Parathyroid adenoma (tissue), 2 donors: ENCODE measurements at regions not wholly inside any gene's neighbourhood (a gene's known extent, or its start where the extent isn't known, plus 50 kb on each side); places are given as distances from the start of the nearest gene placed in this dataset.

ENCODE experiments used
- H2AFZ ChIP-seq: fragments of 300-600 bp; sonication (generic); one replicate; pipeline ENCODE4 v1.7.0; 2017; ENCODE audit warnings: antibody characterized with exemption, mild to moderate bottlenecking
- H3K27ac ChIP-seq: fragments of 300-600 bp; sonication (generic); one replicate; pipeline ENCODE4 v1.7.0; 2017
- H3K27me3 ChIP-seq: fragments of 300-600 bp; sonication (generic); one replicate; pipeline ENCODE4 v1.7.0; 2017; ENCODE audit warnings: low read length; ENCODE audit not compliant: control insufficient read depth, insufficient read depth
- H3K36me3 ChIP-seq: fragments of 300-600 bp; sonication (generic); one replicate; pipeline ENCODE4 v1.7.0; 2017; ENCODE audit warnings: low read length; ENCODE audit not compliant: control insufficient read depth, insufficient read depth
- H3K4me1 ChIP-seq: fragments of 300-600 bp; sonication (generic); one replicate; pipeline ENCODE4 v1.7.0; 2017; ENCODE audit warnings: control low read depth
- H3K4me2 ChIP-seq: fragments of 300-600 bp; sonication (generic); one replicate; pipeline ENCODE4 v1.7.0; 2017; ENCODE audit warnings: low read length
- H3K4me3 ChIP-seq: fragments of 300-600 bp; sonication (generic); one replicate; pipeline ENCODE4 v1.7.0; 2017; ENCODE audit warnings: low read depth, low read length
- H3K79me2 ChIP-seq: fragments of 300-600 bp; sonication (generic); one replicate; pipeline ENCODE4 v1.7.0; 2017; ENCODE audit warnings: control low read depth
- H3K9ac ChIP-seq: fragments of 300-600 bp; sonication (generic); one replicate; pipeline ENCODE4 v1.7.0; 2017; ENCODE audit warnings: mild to moderate bottlenecking
- H3K9me3 ChIP-seq: fragments of 300-600 bp; sonication (generic); one replicate; pipeline ENCODE4 v1.7.0; 2017; ENCODE audit warnings: low read length; ENCODE audit not compliant: control insufficient read depth
- CTCF ChIP-seq: fragments of 300-600 bp; sonication (generic); IDR thresholded peaks from one replicate; pipeline ENCODE4 v1.7.0; 2017; ENCODE audit warnings: antibody characterized with exemption, mild to moderate bottlenecking
- donor health status: primary hyperparathyroidism.

DNA sequence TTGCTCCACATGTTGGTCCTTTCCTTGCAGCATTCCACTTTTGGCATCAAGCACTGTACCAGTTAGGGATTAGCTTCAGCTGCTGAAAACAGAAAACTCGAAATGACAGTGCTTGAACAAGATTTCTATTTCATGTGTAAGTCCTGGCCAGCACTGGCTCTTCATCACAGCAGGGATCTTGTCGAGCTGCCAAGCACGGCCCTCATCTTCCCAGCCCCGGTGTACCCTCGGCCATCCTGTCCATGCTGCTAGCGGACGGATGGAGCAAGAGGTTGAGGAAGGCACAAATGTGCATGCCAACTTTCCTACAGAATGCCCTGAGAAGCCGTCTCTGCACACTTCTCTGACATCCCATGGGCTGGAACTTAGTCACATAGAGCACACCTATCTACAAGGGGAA, 130.6 kb downstream of the TENT4A start:
- Histone ChIP-seq H3K4me2 (no peak overlapping the region), H2AFZ (no peak overlapping the region), H3K36me3 (no peaks in the 10 kb centered on the region), H3K79me2 (no peaks in the 10 kb centered on the region), H3K4me3 (no peak overlapping the region), H3K9ac (no peak overlapping the region), H3K4me1 (no peaks in the 10 kb centered on the region), H3K27me3 (no peaks in the 10 kb centered on the region), H3K27ac (no peak overlapping the region), H3K9me3 (no peaks in the 10 kb centered on the region)
- TF ChIP-seq CTCF, result no peak

GRCh38 chr5:6845856-6846255, 132.6 kb downstream of the TENT4A start:
- Histone ChIP-seq H3K9me3 (no peaks in the 10 kb centered on the region), H3K79me2 (no peaks in the 10 kb centered on the region), H3K4me1 (no peaks in the 10 kb centered on the region), H3K36me3 (no peaks in the 10 kb centered on the region), H2AFZ (no peak overlapping the region), H3K27me3 (no peaks in the 10 kb centered on the region), H3K9ac (no peak overlapping the region), H3K4me2 (no peak overlapping the region), H3K4me3 (no peak overlapping the region), H3K27ac (no peak overlapping the region)
- TF ChIP-seq CTCF, result no peak

DNA sequence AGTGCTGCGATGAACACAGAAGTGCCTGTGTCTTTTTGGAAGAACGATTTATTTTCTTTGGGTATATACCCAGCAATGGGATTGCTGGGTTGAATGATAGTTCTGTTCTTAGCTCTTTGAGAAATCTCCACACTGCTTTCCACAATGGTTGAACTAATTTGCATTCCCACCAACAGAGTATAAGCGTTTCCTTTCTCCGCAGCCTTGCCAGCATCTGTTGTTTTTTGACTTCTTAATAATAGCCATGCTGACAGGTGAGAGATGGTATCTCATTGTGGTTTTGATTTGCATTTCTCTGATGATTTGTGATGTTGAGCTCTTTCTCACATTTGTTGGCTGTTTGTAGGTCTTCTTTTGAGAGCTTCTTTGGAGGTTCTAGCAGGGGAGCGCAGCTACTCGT, 134.6 kb downstream of the TENT4A start:
- Histone ChIP-seq H3K9me3 (no peaks in the 10 kb centered on the region), H2AFZ (no peak overlapping the region), H3K4me1 (no peaks in the 10 kb centered on the region), H3K4me3 (no peak overlapping the region), H3K27me3 (no peaks in the 10 kb centered on the region), H3K27ac (no peak overlapping the region), H3K79me2 (no peaks in the 10 kb centered on the region), H3K9ac (no peak overlapping the region), H3K36me3 (no peaks in the 10 kb centered on the region), H3K4me2 (no peak overlapping the region)
- TF ChIP-seq CTCF, result no peak

DNA sequence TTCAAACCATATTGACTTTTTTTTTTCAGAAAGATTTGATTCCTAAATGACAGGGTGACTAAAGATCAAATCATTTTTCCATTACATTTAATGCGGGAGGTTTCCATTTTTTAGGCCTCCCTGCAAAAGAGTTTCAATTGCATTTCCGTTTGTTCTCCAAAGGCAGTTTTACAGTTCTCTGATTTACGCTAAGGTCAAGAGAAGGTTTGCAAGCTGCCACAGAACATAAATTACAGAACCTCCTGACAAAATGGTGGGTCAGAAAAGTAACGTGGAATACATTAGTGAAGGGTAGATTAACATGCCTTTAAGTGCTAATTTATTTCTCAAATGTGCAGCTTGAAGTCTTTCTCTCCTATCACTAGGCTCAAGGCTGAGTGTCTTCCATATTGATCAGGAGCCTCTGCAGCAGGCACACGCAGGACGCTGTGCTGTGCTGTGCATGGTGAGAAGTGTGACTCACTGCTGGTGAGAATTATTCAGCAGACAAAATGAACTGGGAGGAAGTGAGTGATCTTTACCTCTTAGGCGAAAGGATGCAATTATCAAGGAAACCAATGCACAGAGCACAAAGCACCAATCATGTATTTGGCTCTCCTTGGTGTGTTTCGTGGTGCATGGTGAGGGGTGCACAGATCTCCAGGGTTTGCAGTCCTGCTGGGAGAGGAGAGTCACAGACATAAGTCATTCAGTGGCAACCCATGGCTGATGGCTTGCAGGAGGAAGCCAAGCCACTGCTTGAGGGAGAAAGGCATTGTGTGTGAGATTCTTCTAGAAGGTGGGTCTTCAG, 136.3 kb downstream of the TENT4A start:
- no peak overlapping the region for H3K27ac ChIP-seq
- H3K4me3 ChIP-seq, result no peak overlapping the region
- no peak overlapping the region for H3K4me2 ChIP-seq
- no peaks in the 10 kb centered on the region for H3K9me3 ChIP-seq
- no peak overlapping the region for H2AFZ ChIP-seq
- no peaks in the 10 kb centered on the region for H3K27me3 ChIP-seq
- H3K36me3 ChIP-seq, result no peaks in the 10 kb centered on the region
- H3K4me1 ChIP-seq, result no peaks in the 10 kb centered on the region
- H3K79me2 ChIP-seq, result no peaks in the 10 kb centered on the region
- no peak overlapping the region for H3K9ac ChIP-seq
- TF ChIP-seq CTCF, result no peak

DNA sequence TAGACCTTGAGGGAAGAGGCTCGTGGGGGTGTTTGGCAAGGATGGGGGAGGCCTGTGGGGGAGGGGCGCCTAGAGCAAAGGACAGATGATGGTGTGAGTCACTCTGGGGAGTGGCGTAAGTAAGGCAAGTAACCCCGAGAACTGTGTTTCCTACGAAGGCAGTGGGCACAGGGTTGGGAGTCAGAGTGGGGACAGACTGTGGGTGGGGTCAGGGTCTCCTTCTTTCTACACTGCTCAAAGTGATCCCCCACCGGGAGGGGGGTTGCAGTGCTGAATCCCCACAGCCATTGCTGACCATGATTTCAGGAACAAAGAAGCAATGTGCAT, 136.8 kb downstream of the TENT4A start:
- no peaks in the 10 kb centered on the region for H3K4me1 ChIP-seq
- TF ChIP-seq CTCF, result no peak
- no peaks in the 10 kb centered on the region for H3K79me2 ChIP-seq
- H3K4me2 ChIP-seq, result no peak overlapping the region
- H3K9ac ChIP-seq, result no peak overlapping the region
- no peaks in the 10 kb centered on the region for H3K27me3 ChIP-seq
- no peak overlapping the region for H3K4me3 ChIP-seq
- H3K36me3 ChIP-seq, result no peaks in the 10 kb centered on the region
- no peak overlapping the region for H3K27ac ChIP-seq
- H3K9me3 ChIP-seq, result no peaks in the 10 kb centered on the region
- H2AFZ ChIP-seq, result no peak overlapping the region
